Esophagus muscularis mucosa (tissue), 4 donors: ENCODE measurements at regions not wholly inside any gene's neighbourhood (a gene's known extent, or its start where the extent isn't known, plus 50 kb on each side); places are given as distances from the start of the nearest gene placed in this dataset.

Source experiments
- DNase-seq: peaks from one replicate; pipeline ENCODE4 v3.0.0-alpha.2; 2017; ENCODE audit errors: extremely low spot score
- H3K27ac ChIP-seq, 4 donors: fragments of 200-600 bp; sonication (generic); replicated peaks in 1 of 4; 1 replicate in 3 of 4; 2 replicates in 1 of 4; pipeline ENCODE4 v1.5.1; 2016 to 2019; ENCODE audit warnings: mild to moderate bottlenecking in 1 of 4
- H3K27me3 ChIP-seq, 4 donors: fragments of 200-600 bp; sonication (generic); one replicate each; pipeline versions ENCODE4 v1.5.1 to v1.6.0; 2016 to 2019
- H3K36me3 ChIP-seq, 4 donors: fragments of 200-600 bp; sonication (generic); one replicate each; pipeline ENCODE4 v1.5.1; 2016 to 2019
- H3K4me1 ChIP-seq, 4 donors: fragments of 200-600 bp; sonication (generic); one replicate each; pipeline ENCODE4 v1.5.1; 2016 to 2019
- H3K4me3 ChIP-seq, 4 donors: fragments of 200-600 bp; sonication (generic); 1 replicate in 2 of 4; 2 replicates in 2 of 4; pipeline ENCODE4 v1.5.1; 2016 to 2019; ENCODE audit warnings: mild to moderate bottlenecking in 4 of 4, moderate library complexity in 1 of 4
- H3K9me3 ChIP-seq, 4 donors: fragments of 200-600 bp; sonication (generic); 1 replicate in 3 of 4; 2 replicates in 1 of 4; pipeline ENCODE4 v1.5.1; 2016 to 2019
- EP300 ChIP-seq: sonication (generic); formaldehyde crosslinking; IDR thresholded peaks from one replicate; pipeline ENCODE4 v1.6.1; 2017; ENCODE audit warnings: antibody characterized with exemption
- POLR2A ChIP-seq: fragments of 450-650 bp; IDR thresholded peaks from one replicate; pipeline ENCODE4 v1.6.1; 2017; ENCODE audit warnings: antibody characterized with exemption, moderate library complexity, mild to moderate bottlenecking, low read depth
- POLR2AphosphoS5 ChIP-seq, 2 donors: sonication (generic); formaldehyde crosslinking; IDR thresholded peaks; one replicate each; pipeline ENCODE4 v1.6.1; 2017; ENCODE audit warnings: antibody characterized with exemption in 2 of 2
- WGBS: methylation state at CpG from one replicate; pipeline ENCODE4 v1.1.5; 2018; 5-methylcytosine and 5-hydroxymethylcytosine counted together
- intact Hi-C: fragments of 100-400 bp; cut with DNase I; formaldehyde crosslinking; loops from one replicate; pipeline ENCODE4 v1.15.1; 2023
- TF ChIP-seq, protein P1 (sequence below), 3 experiments: fragments of 200-600 bp in 2 of 3; fragments of 450-650 bp in 1 of 3; sonication (generic) in 2 of 3; IDR thresholded peaks; one replicate each; pipeline ENCODE4 v1.5.1; 2017 to 2019; ENCODE audit warnings: antibody characterized with exemption in 3 of 3, mild to moderate bottlenecking in 2 of 3, moderate library complexity in 1 of 3

DNA sequence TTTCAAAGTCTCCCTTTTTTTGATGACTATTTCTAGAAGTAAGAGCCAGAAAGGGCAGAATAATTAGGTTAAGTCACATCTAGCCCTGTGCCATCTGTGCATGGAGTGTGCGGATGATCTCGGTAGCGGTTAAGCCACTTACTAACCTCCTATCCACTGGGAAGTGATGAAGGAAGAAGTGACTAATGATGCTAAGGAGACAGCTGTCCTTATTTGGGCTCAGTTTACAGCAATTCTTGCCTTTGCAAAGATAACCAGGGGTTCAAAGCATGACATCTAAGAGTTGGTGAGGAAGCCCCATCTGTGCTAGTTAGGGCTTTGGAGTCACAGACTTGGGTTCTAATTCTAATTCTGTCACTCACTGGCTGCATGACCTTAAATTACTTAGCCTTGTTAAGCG lies 62.4 kb upstream of the RREB1 start:
- TF ChIP-seq EP300 (no peak), POLR2AphosphoS5 (IDR thresholded peaks at IDR 0.05) (no peak), POLR2A (no peak)
- TF ChIP-seq, protein P1, sequence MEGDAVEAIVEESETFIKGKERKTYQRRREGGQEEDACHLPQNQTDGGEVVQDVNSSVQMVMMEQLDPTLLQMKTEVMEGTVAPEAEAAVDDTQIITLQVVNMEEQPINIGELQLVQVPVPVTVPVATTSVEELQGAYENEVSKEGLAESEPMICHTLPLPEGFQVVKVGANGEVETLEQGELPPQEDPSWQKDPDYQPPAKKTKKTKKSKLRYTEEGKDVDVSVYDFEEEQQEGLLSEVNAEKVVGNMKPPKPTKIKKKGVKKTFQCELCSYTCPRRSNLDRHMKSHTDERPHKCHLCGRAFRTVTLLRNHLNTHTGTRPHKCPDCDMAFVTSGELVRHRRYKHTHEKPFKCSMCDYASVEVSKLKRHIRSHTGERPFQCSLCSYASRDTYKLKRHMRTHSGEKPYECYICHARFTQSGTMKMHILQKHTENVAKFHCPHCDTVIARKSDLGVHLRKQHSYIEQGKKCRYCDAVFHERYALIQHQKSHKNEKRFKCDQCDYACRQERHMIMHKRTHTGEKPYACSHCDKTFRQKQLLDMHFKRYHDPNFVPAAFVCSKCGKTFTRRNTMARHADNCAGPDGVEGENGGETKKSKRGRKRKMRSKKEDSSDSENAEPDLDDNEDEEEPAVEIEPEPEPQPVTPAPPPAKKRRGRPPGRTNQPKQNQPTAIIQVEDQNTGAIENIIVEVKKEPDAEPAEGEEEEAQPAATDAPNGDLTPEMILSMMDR (IDR thresholded peaks at IDR 0.05): no peak
- intact Hi-C loops: no loop called here
- peaks cover 0 to 8% (median 0%) of the 10 kb centered on the region in 4 donors for H3K4me1 ChIP-seq
- no peak for DNase-seq
- 93% methylated on average over 4 of the region's 4 CpGs for WGBS
- H3K27me3 ChIP-seq: no peaks in the 10 kb centered on the region
- H3K36me3 ChIP-seq: no peaks in the 10 kb centered on the region
- H3K27ac ChIP-seq: no peak overlapping the region
- no peaks in the 10 kb centered on the region for H3K9me3 ChIP-seq
- no peak overlapping the region for H3K4me3 ChIP-seq

DNA sequence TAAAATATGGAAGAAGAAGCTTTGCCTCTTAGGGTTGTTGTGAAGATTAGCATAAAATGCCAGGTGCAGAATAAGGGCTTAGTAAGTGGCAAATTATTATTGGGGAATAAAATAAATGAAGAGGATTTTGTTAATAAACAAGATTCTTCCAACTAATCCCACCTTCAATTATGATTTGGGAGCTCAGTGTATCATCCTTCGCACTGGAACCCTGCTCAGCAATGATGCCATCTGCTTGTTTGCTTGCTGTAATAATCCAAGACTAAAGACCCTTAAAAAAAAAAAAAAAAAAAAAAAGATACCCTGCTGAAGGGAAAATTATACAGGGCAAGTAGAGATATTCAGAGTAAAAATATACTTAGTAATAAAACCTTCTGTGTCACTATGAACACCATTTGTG lies 62.0 kb upstream of the RREB1 start:
- TF ChIP-seq, protein P1 (IDR thresholded peaks at IDR 0.05): no peak
- TF ChIP-seq POLR2AphosphoS5 (IDR thresholded peaks at IDR 0.05): no peak
- no peak for TF ChIP-seq EP300
- TF ChIP-seq POLR2A: no peak
- Histone ChIP-seq H3K4me3 (no peak overlapping the region), H3K36me3 (no peaks in the 10 kb centered on the region), H3K27me3 (no peaks in the 10 kb centered on the region), H3K4me1 (peaks cover under 1 to 8% (median 2%) of the 10 kb centered on the region in 4 donors), H3K27ac (no peak overlapping the region), H3K9me3 (no peaks in the 10 kb centered on the region)
- intact Hi-C loops: no loop called here
- 100% methylated on average over 1 of the region's 1 CpG for WGBS
- no peak for DNase-seq

DNA sequence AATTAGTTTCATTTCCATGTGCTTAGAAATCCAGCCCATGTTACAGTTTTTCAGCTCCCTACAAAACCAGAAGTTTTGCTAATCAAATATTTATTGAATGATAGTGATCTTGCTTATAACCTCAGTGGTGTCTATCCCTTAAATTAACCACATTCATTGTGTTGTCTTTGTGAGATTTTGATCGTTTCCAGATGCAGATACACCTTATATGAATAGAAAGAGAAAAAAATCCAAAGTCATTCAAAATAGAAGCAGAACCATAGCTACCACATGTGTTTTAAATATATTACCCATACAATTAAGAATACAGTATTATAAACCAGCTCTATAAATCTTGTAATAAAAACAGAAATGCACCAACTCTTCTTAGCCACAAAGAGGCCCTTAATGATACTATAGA lies 60.6 kb upstream of the RREB1 start:
- H3K27ac ChIP-seq: no peak overlapping the region
- intact Hi-C loops: no loop called here
- no peak overlapping the region for H3K4me3 ChIP-seq
- TF ChIP-seq POLR2AphosphoS5 (IDR thresholded peaks at IDR 0.05) (no peak), POLR2A (no peak), EP300 (no peak)
- TF ChIP-seq, protein P1 (IDR thresholded peaks at IDR 0.05): no peak
- peaks cover 14 to 17% (median 15%) of the 10 kb centered on the region in 4 donors for H3K4me1 ChIP-seq
- no peaks in the 10 kb centered on the region for H3K9me3 ChIP-seq
- no peak for DNase-seq
- 76% methylated on average over 1 of the region's 1 CpG for whole genome bisulfite sequencing
- H3K27me3 ChIP-seq: no peaks in the 10 kb centered on the region
- H3K36me3 ChIP-seq: no peaks in the 10 kb centered on the region

DNA sequence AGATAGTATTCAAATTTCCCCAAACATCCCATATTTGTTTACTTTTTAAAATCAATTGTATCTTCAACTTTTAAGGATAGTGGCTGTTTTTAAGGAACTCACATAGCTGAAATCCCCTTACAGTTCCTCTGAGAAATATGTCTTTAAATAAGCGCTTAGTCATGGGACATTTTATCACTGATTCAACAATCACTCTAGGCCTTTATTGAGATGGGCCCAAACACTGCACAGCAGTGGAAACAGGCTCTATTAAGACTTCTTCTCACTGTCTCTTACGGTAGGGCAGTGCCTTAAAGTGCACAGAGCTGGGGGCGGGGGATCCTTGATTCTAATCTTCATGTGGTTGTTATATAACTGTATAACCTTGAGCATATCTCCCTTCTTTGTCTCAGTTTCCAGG lies 59.8 kb upstream of the RREB1 start:
- DNase-seq: no peak
- Histone ChIP-seq H3K9me3 (no peaks in the 10 kb centered on the region), H3K4me3 (no peak overlapping the region), H3K27me3 (no peaks in the 10 kb centered on the region), H3K27ac (no peak overlapping the region), H3K4me1 (peaks cover 16 to 24% (median 23%) of the 10 kb centered on the region in 4 donors), H3K36me3 (no peaks in the 10 kb centered on the region)
- TF ChIP-seq, protein P1 (IDR thresholded peaks at IDR 0.05): no peak
- TF ChIP-seq POLR2AphosphoS5 (IDR thresholded peaks at IDR 0.05) (no peak), EP300 (no peak), POLR2A (no peak)
- WGBS: 81% methylated on average over 3 of the region's 3 CpGs
- intact Hi-C loops: no loop called here

DNA sequence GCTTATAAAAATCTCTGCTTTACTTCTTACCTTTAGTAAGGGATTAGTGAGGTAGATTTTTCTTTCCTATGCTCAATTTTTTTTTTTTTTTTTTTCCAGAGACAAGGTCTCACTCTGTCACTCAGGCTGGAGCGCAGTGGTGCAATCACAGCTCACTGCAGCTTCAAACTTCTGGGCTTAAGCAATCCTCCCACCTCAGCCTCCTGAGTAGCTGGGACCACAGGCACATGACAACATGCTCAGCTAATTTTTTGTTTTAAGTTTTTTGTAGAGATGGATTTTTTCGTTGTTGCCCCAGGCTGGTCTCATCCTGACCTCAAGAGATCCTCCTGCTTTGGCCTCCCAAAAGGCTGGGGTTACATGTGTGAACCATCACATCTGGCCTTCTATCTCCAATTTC lies 58.9 kb upstream of the RREB1 start:
- Histone ChIP-seq H3K27ac (no peak overlapping the region), H3K9me3 (no peaks in the 10 kb centered on the region), H3K27me3 (no peaks in the 10 kb centered on the region), H3K36me3 (no peaks in the 10 kb centered on the region), H3K4me3 (no peak overlapping the region), H3K4me1 (peaks cover 16 to 24% (median 23%) of the 10 kb centered on the region in 4 donors)
- intact Hi-C loops: no loop called here
- DNase-seq: no peak
- TF ChIP-seq, protein P1 (IDR thresholded peaks at IDR 0.05): no peak
- TF ChIP-seq EP300: no peak
- TF ChIP-seq POLR2A: no peak
- TF ChIP-seq POLR2AphosphoS5 (IDR thresholded peaks at IDR 0.05): no peak
- 84% methylated on average over 2 of the region's 2 CpGs for WGBS
